Stimulated activated CD4-positive, alpha-beta T cell treated with anti-CD3 and anti-CD28 coated beads, Interleukin-1b, Interleukin-23, amount 100 ng/mL, for 48 hours (primary cell): ENCODE measurements at regions not wholly inside any gene's neighbourhood (a gene's known extent, or its start where the extent isn't known, plus 50 kb on each side); places are given as distances from the start of the nearest gene placed in this dataset.
"Not testable (repeated sequence)": the region's sequence is repeated elsewhere in the genome, so short reads cannot be mapped to it uniquely, and the experiment has no call there.

Experiments used
- DNase-seq: peaks from one replicate; pipeline ENCODE4 v3.0.0-alpha.2; 2020

- DNase-seq, result no peak
These were observed 78.4 kb downstream of the ADAMTS15 start for GRCh38 chr11:130526846-130527245.

- no peak for DNase-seq
These were observed 79.3 kb downstream of the ADAMTS15 start for GRCh38 chr11:130527636-130528297.

- no peak for DNase-seq
These were observed 80.1 kb downstream of the ADAMTS15 start for GRCh38 chr11:130528298-130529261.

- DNase-seq, result no peak
These were observed 80.9 kb downstream of the ADAMTS15 start for GRCh38 chr11:130529366-130529765.

GRCh38 chr11:130531061-130531460, 82.6 kb downstream of the ADAMTS15 start:
- no peak for DNase-seq

GRCh38 chr11:130533113-130533798, 84.8 kb downstream of the ADAMTS15 start:
- no peak for DNase-seq

- DNase-seq, result no peak
These were observed 85.4 kb downstream of the ADAMTS15 start for GRCh38 chr11:130533871-130534270.

- DNase-seq, result no peak
These were observed 86.1 kb downstream of the ADAMTS15 start for GRCh38 chr11:130534551-130534950.

GRCh38 chr11:130535520-130535919, 87.1 kb downstream of the ADAMTS15 start:
- DNase-seq, result no peak

- no peak for DNase-seq
These were observed 87.9 kb downstream of the ADAMTS15 start for GRCh38 chr11:130536106-130537040.

GRCh38 chr11:130539680-130540079, 91.2 kb downstream of the ADAMTS15 start:
- not testable (repeated sequence) for DNase-seq

GRCh38 chr11:130544266-130544665, 95.8 kb downstream of the ADAMTS15 start:
- no peak for DNase-seq

- DNase-seq, result no peak
These were observed 97.1 kb downstream of the ADAMTS15 start for GRCh38 chr11:130545449-130546072.

- DNase-seq, result no peak
These were observed 98.0 kb downstream of the ADAMTS15 start for GRCh38 chr11:130546438-130546837.

- DNase-seq, result no peak
These were observed 98.7 kb downstream of the ADAMTS15 start for GRCh38 chr11:130546901-130547694.

- no peak for DNase-seq
These were observed 99.5 kb downstream of the ADAMTS15 start for GRCh38 chr11:130547761-130548490.

- no peak for DNase-seq
These were observed 100.0 kb downstream of the ADAMTS15 start for GRCh38 chr11:130548491-130548833.

- no peak for DNase-seq
These were observed 101.1 kb downstream of the ADAMTS15 start for GRCh38 chr11:130549393-130549999.

GRCh38 chr11:130550150-130550549, 101.7 kb downstream of the ADAMTS15 start:
- DNase-seq, result no peak

- no peak for DNase-seq
These were observed 102.5 kb downstream of the ADAMTS15 start for GRCh38 chr11:130550984-130551383.
